A549 (cell line): ENCODE measurements at regions not wholly inside any gene's neighbourhood (a gene's known extent, or its start where the extent isn't known, plus 50 kb on each side); places are given as distances from the start of the nearest gene placed in this dataset.

Experiments
- ATAC-seq, 2 experiments: fragments of 200-7000 bp in 1 of 2; fragments of >200 bp in 1 of 2; cut with Nextera tagmentation in 1 of 2; cut with Tn5 transposase in 1 of 2; 3 replicates each; pipeline versions ENCODE4 v1.8.0 to v1.9.1; 2018 to 2020; ENCODE audit warnings: mild to moderate bottlenecking in 1 of 2, moderate library complexity in 1 of 2
- CTCF ChIA-PET: fragments of 300-600 bp; sonication (Branson Sonifier 250); formaldehyde crosslinking; extraction: SDS; loops from one replicate; lab custom pipeline; 2021; ENCODE audit warnings: antibody characterized with exemption, inconsistent platforms; lab: Yijun Ruan, JAX
- POLR2A ChIA-PET: fragments of 350-600 bp; formaldehyde crosslinking; extraction: SDS; loops from one replicate; lab custom pipeline; 2021; ENCODE audit warnings: antibody characterized with exemption, inconsistent platforms; lab: Yijun Ruan, JAX
- DNase-seq, 2 experiments: peaks; one replicate each; pipeline versions ENCODE4 v3.0.0 to v3.0.0-alpha.2; 2011 to 2016; ENCODE audit warnings: low read depth in 1 of 2, low spot score in 1 of 2
- FAIRE-seq: peaks from 2 replicates; lab custom pipeline; 2011; peaks lifted over from hg19 to GRCh38; lab: Jason Lieb, UNC
- H3K27ac ChIP-seq, 2 experiments: fragments of >200 bp; sonication (Bioruptor Twin); formaldehyde crosslinking; 3 replicates each; pipeline ENCODE4 v1.5.1; 2016 to 2017
- H3K4me1 ChIP-seq: fragments of >200 bp; sonication (Bioruptor Twin); formaldehyde crosslinking; 3 replicates; pipeline ENCODE4 v1.6.1; 2016
- H3K4me2 ChIP-seq: fragments of >200 bp; sonication (Bioruptor Twin); formaldehyde crosslinking; 3 replicates; pipeline ENCODE4 v1.6.1; 2016
- H3K4me3 ChIP-seq: fragments of >200 bp; sonication (Bioruptor Twin); formaldehyde crosslinking; 3 replicates; pipeline ENCODE4 v1.5.1; 2016
- H3K9me3 ChIP-seq: fragments of >200 bp; sonication (Bioruptor Twin); formaldehyde crosslinking; 3 replicates; pipeline ENCODE4 v1.6.1; 2016
- ATOH8 ChIP-seq: fragments of 250-450 bp; sonication (Bioruptor Pico); IDR thresholded peaks from 2 replicates; pipeline ENCODE4 v1.5.0; 2020; ENCODE audit warnings: low read depth, mild to moderate bottlenecking, moderate library complexity
- BHLHE40 ChIP-seq: IDR thresholded peaks from 2 replicates; pipeline ENCODE4 v1.6.1; 2012; ENCODE audit warnings: low read depth, low read length, inconsistent platforms
- CBX2 ChIP-seq: fragments of 200-600 bp; sonication (generic); IDR thresholded peaks from 2 replicates; pipeline ENCODE4 v1.6.1; 2016; ENCODE audit warnings: low read depth, mild to moderate bottlenecking, borderline replicate concordance
- CBX8 ChIP-seq: fragments of 200-600 bp; sonication (generic); IDR thresholded peaks from 2 replicates; pipeline ENCODE4 v1.6.1; 2016
- CHD2 ChIP-seq: fragments of 150-350 bp; IDR thresholded peaks from 2 replicates; pipeline ENCODE4 v1.6.1; 2014; ENCODE audit warnings: low read length; ENCODE audit not compliant: partially characterized antibody
- CTCF ChIP-seq: fragments of >200 bp; sonication (Bioruptor Twin); formaldehyde crosslinking; IDR thresholded peaks from 3 replicates; pipeline ENCODE4 v1.5.1; 2016
- EHF ChIP-seq: fragments of 250-450 bp; sonication (Bioruptor Pico); IDR thresholded peaks from 2 replicates; pipeline ENCODE4 v1.5.0; 2020; ENCODE audit warnings: mild to moderate bottlenecking
- EP300 ChIP-seq, 2 experiments: fragments of >200 bp; sonication (Bioruptor Twin); formaldehyde crosslinking; IDR thresholded peaks; 2 replicates in 1 of 2; 3 replicates in 1 of 2; pipeline ENCODE4 v1.6.1; 2016 to 2017
- FOSL2 ChIP-seq, 2 experiments: fragments of 450-650 bp in 1 of 2; fragments of >200 bp in 1 of 2; sonication (Bioruptor Twin) in 1 of 2; formaldehyde crosslinking; IDR thresholded peaks; 2 replicates each; pipeline versions ENCODE4 v1.5.0 to v1.6.1; 2016 to 2020; ENCODE audit warnings: mild to moderate bottlenecking in 1 of 2, moderate library complexity in 1 of 2
- FOXS1 ChIP-seq: fragments of 250-450 bp; sonication (Bioruptor Pico); IDR thresholded peaks from 2 replicates; pipeline ENCODE4 v1.5.0; 2020; ENCODE audit warnings: mild to moderate bottlenecking, moderate library complexity
- HES2 ChIP-seq: fragments of >200 bp; sonication (Bioruptor Twin); formaldehyde crosslinking; IDR thresholded peaks from 2 replicates; pipeline ENCODE4 v1.6.1; 2016
- HMGXB4 ChIP-seq: fragments of 250-450 bp; sonication (Bioruptor Pico); IDR thresholded peaks from 2 replicates; pipeline ENCODE4 v1.5.0; 2021; ENCODE audit warnings: mild to moderate bottlenecking, moderate library complexity, borderline replicate concordance
- HOXA7 ChIP-seq: fragments of 250-450 bp; sonication (Bioruptor Pico); IDR thresholded peaks from 2 replicates; pipeline ENCODE4 v1.5.0; 2020; ENCODE audit warnings: mild to moderate bottlenecking, moderate library complexity
- HOXB5 ChIP-seq: fragments of 250-450 bp; sonication (Bioruptor Pico); IDR thresholded peaks from 2 replicates; pipeline ENCODE4 v1.5.0; 2020; ENCODE audit warnings: mild to moderate bottlenecking, moderate library complexity
- JUNB ChIP-seq: fragments of >200 bp; sonication (Bioruptor Twin); formaldehyde crosslinking; IDR thresholded peaks from 2 replicates; pipeline ENCODE4 v1.6.1; 2016
- KDM1A ChIP-seq: fragments of 200-600 bp; sonication (generic); IDR thresholded peaks from 2 replicates; pipeline ENCODE4 v1.6.1; 2016; ENCODE audit warnings: low read depth, mild to moderate bottlenecking
- KDM5A ChIP-seq: fragments of 200-600 bp; sonication (generic); IDR thresholded peaks from 2 replicates; pipeline ENCODE4 v1.6.1; 2016; ENCODE audit warnings: antibody characterized with exemption, mild to moderate bottlenecking
- MAX ChIP-seq: IDR thresholded peaks from 2 replicates; pipeline ENCODE4 v1.6.1; 2012
- MYC ChIP-seq: IDR thresholded peaks from 2 replicates; pipeline ENCODE4 v1.6.1; 2012; ENCODE audit warnings: mild to moderate bottlenecking, inconsistent platforms, low read length, improper control_type of control experiment, borderline replicate concordance
- NR3C1 ChIP-seq: fragments of >200 bp; sonication (Bioruptor Twin); formaldehyde crosslinking; IDR thresholded peaks from 3 replicates; pipeline ENCODE4 v1.6.1; 2017
- POLR2A ChIP-seq: IDR thresholded peaks from 2 replicates; pipeline ENCODE4 v1.6.1; 2012; ENCODE audit warnings: mild to moderate bottlenecking, low read length
- RAD21 ChIP-seq, 2 experiments: fragments of >200 bp in 1 of 2; sonication (Bioruptor Twin) in 1 of 2; formaldehyde crosslinking in 1 of 2; IDR thresholded peaks in 1 of 2; conservative IDR thresholded peaks in 1 of 2; 2 replicates in 1 of 2; 3 replicates in 1 of 2; pipeline ENCODE4 v1.6.1; 2012 to 2018; ENCODE audit warnings: inconsistent platforms in 1 of 2
- RCOR1 ChIP-seq: fragments of 150-350 bp; IDR thresholded peaks from 2 replicates; pipeline ENCODE4 v1.6.1; 2014; ENCODE audit warnings: antibody characterized with exemption, low read length, low read depth
- RNF2 ChIP-seq: fragments of 200-600 bp; sonication (generic); IDR thresholded peaks from 2 replicates; pipeline ENCODE4 v1.6.1; 2016; ENCODE audit warnings: low read depth, mild to moderate bottlenecking, antibody characterized with exemption, moderate library complexity, borderline replicate concordance
- SMC3 ChIP-seq: fragments of >200 bp; sonication (Bioruptor Twin); formaldehyde crosslinking; IDR thresholded peaks from 3 replicates; pipeline ENCODE4 v1.6.1; 2018; ENCODE audit warnings: inconsistent platforms
- TP53 ChIP-seq: fragments of 250-450 bp; sonication (Bioruptor Pico); IDR thresholded peaks from 2 replicates; pipeline ENCODE4 v1.5.0; 2021; ENCODE audit warnings: mild to moderate bottlenecking, moderate library complexity
- USF2 ChIP-seq: fragments of 450-650 bp; IDR thresholded peaks from 2 replicates; pipeline ENCODE4 v1.6.1; 2014; ENCODE audit warnings: antibody characterized with exemption
- ZC3H11A ChIP-seq: fragments of 450-650 bp; IDR thresholded peaks from 2 replicates; pipeline ENCODE4 v1.6.1; 2014; ENCODE audit warnings: antibody characterized with exemption, mild to moderate bottlenecking
- ZFP36 ChIP-seq: fragments of 450-650 bp; IDR thresholded peaks from 2 replicates; pipeline ENCODE4 v1.6.1; 2014; ENCODE audit warnings: borderline replicate concordance; ENCODE audit not compliant: partially characterized antibody
- WGBS: methylation state at CpG from one replicate; pipeline ENCODE4 v1.1.6; 2017; ENCODE audit errors: missing lambda C conversion rate; 5-methylcytosine and 5-hydroxymethylcytosine counted together

GRCh38 chr4:57550198-57550597, 440.0 kb upstream of the IGFBP7 start:
- ATAC-seq = no peak
- TF ChIP-seq JUNB (no peak), POLR2A (no peak), CHD2 (no peak), MYC (no peak), ZC3H11A (no peak), HOXB5 (CRISPR knock-in tag) (no peak), RNF2 (no peak), TP53 (CRISPR knock-in tag) (no peak), MAX (no peak), HES2 (no peak), USF2 (no peak), NR3C1 (no peak), ATOH8 (CRISPR knock-in tag) (no peak), CBX2 (no peak), HMGXB4 (CRISPR knock-in tag) (no peak), RAD21 (conservative IDR thresholded peaks at IDR 0.05 in 1 of 2, IDR thresholded peaks at IDR 0.05 in 1 of 2) (no peak), FOSL2 (IDR thresholded peaks at IDR 0.05) (no peak), FOSL2 (CRISPR knock-in tag; IDR thresholded peaks at IDR 0.05) (no peak), KDM1A (no peak), SMC3 (no peak), BHLHE40 (no peak)
- 19% methylated on average over 3 of the region's 3 CpGs for WGBS

GRCh38 chr4:57548856-57549255, 438.7 kb upstream of the IGFBP7 start:
- no peak for ATAC-seq
- H3K4me1 ChIP-seq = no peaks in the 10 kb centered on the region
- DNase-seq = no peak
- FAIRE-seq = no peak
- no peak for TF ChIP-seq CTCF
- no peak for TF ChIP-seq KDM1A
- TF ChIP-seq RCOR1 = no peak
- TF ChIP-seq KDM5A = no peak
- TF ChIP-seq CBX8 = no peak
- no peak for TF ChIP-seq ZFP36
- no peak for TF ChIP-seq BHLHE40
- TF ChIP-seq EP300 (IDR thresholded peaks at IDR 0.05) = no peak
- no peak for TF ChIP-seq CBX2
- TF ChIP-seq JUNB = no peak
- no peak for TF ChIP-seq SMC3
- no peak for TF ChIP-seq POLR2A
- no peak for TF ChIP-seq EHF (CRISPR knock-in tag)
- no peak for TF ChIP-seq ATOH8 (CRISPR knock-in tag)
- no peak for TF ChIP-seq HOXA7 (CRISPR knock-in tag)
- no peak for TF ChIP-seq MYC
- TF ChIP-seq FOXS1 (CRISPR knock-in tag) = no peak
- no peak overlapping the region for H3K27ac ChIP-seq
- POLR2A ChIA-PET = no interaction called here
- no peaks in the 10 kb centered on the region for H3K9me3 ChIP-seq
- H3K4me3 ChIP-seq = no peak overlapping the region
- H3K4me2 ChIP-seq = no peak overlapping the region
- CTCF ChIA-PET = no interaction called here
- 19% methylated on average over 2 of the region's 2 CpGs for WGBS

More at GRCh38 chr4:57550198-57550597, 440.0 kb upstream of the IGFBP7 start:
- Histone ChIP-seq H3K4me1 (no peaks in the 10 kb centered on the region), H3K27ac (no peak overlapping the region), H3K4me2 (no peak overlapping the region), H3K4me3 (no peak overlapping the region), H3K9me3 (no peaks in the 10 kb centered on the region)
- DNase-seq (no peak), FAIRE-seq (no peak)
- CTCF ChIA-PET = no interaction called here
- POLR2A ChIA-PET = no interaction called here
